ENCODE measurements at regions not wholly inside any gene's neighbourhood (a gene's known extent, or its start where the extent isn't known, plus 50 kb on each side); places are given as distances from the start of the nearest gene placed in this dataset.

GRCh38 chr2:117432746-117433145, 381.7 kb upstream of the DDX18 start:
- H3K9me3 ChIP-seq (ENCODE audit: control insufficient read depth in 4 of 4, low read length in 3 of 4), result no peaks in the 10 kb centered on the region
- 76% methylated on average over 4 of the region's 4 CpGs for WGBS
- no peak overlapping the region for H3K4me3 ChIP-seq (ENCODE audit: low read depth in 1 of 3, low read length in 3 of 3)
- no peaks in the 10 kb centered on the region for H3K36me3 ChIP-seq (ENCODE audit: control insufficient read depth in 4 of 4, insufficient read depth in 3 of 4, low read depth in 1 of 4, low read length in 3 of 4)
- no peak for TF ChIP-seq ZBTB33 (IDR thresholded peaks at IDR 0.05)
- TF ChIP-seq FOXA2 (IDR thresholded peaks at IDR 0.05), result no peak
- no peak for TF ChIP-seq RXRA (IDR thresholded peaks at IDR 0.05)
- no peak for TF ChIP-seq CTCF (IDR thresholded peaks at IDR 0.05; ENCODE audit: low read depth, low read length, missing input control)
- TF ChIP-seq ATF3 (IDR thresholded peaks at IDR 0.05), result no peak
- no peak for TF ChIP-seq YY1 (IDR thresholded peaks at IDR 0.05)
- TF ChIP-seq FOXA1 (IDR thresholded peaks at IDR 0.05), result no peak
- no peak for TF ChIP-seq MAX (IDR thresholded peaks at IDR 0.05)
- no peak for TF ChIP-seq JUND (IDR thresholded peaks at IDR 0.05)
- TF ChIP-seq HNF4A (conservative IDR thresholded peaks at IDR 0.05), result no peak
- TF ChIP-seq REST (IDR thresholded peaks at IDR 0.05), result no peak
- TF ChIP-seq SP1 (IDR thresholded peaks at IDR 0.05), result no peak
- TF ChIP-seq NR2F2 (IDR thresholded peaks at IDR 0.05), result no peak
- no peak for TF ChIP-seq GABPA (IDR thresholded peaks at IDR 0.05 in 1 of 2, conservative IDR thresholded peaks at IDR 0.05 in 1 of 2)
- no peak for TF ChIP-seq EGR1 (IDR thresholded peaks at IDR 0.05; ENCODE audit: low read depth in 2 of 2)
- TF ChIP-seq HNF4G (IDR thresholded peaks at IDR 0.05), result no peak
- no peak for TF ChIP-seq RAD21 (IDR thresholded peaks at IDR 0.05)
- H3K27ac ChIP-seq (ENCODE audit: low read depth in 1 of 2, low read length in 2 of 2), result no peak overlapping the region
- H3K27me3 ChIP-seq (ENCODE audit: control insufficient read depth in 4 of 4, insufficient read depth in 4 of 4, low read length in 3 of 4), result no peaks in the 10 kb centered on the region
- no peak overlapping the region for H3K9ac ChIP-seq (ENCODE audit: low read depth in 1 of 2, low read length in 2 of 2)
- DNase-seq (ENCODE audit: low spot score), result no peak
- no peaks in the 10 kb centered on the region for H3K4me1 ChIP-seq (ENCODE audit: control insufficient read depth in 4 of 4, insufficient read depth in 4 of 4, low read length in 3 of 4)

- DNase-seq (ENCODE audit: low spot score), result no peak
- Histone ChIP-seq H3K9ac (ENCODE audit: low read depth in 1 of 2, low read length in 2 of 2) (no peak overlapping the region), H3K4me3 (ENCODE audit: low read depth in 1 of 3, low read length in 3 of 3) (no peak overlapping the region), H3K27me3 (ENCODE audit: control insufficient read depth in 4 of 4, insufficient read depth in 4 of 4, low read length in 3 of 4) (no peaks in the 10 kb centered on the region), H3K27ac (ENCODE audit: low read depth in 1 of 2, low read length in 2 of 2) (no peak overlapping the region), H3K4me1 (ENCODE audit: control insufficient read depth in 4 of 4, insufficient read depth in 4 of 4, low read length in 3 of 4) (no peaks in the 10 kb centered on the region), H3K9me3 (ENCODE audit: control insufficient read depth in 4 of 4, low read length in 3 of 4) (no peaks in the 10 kb centered on the region), H3K36me3 (ENCODE audit: control insufficient read depth in 4 of 4, insufficient read depth in 3 of 4, low read depth in 1 of 4, low read length in 3 of 4) (no peaks in the 10 kb centered on the region)
- WGBS, result 60% methylated on average over 3 of the region's 3 CpGs
- TF ChIP-seq RXRA (IDR thresholded peaks at IDR 0.05) (no peak), JUND (IDR thresholded peaks at IDR 0.05) (no peak), NR2F2 (IDR thresholded peaks at IDR 0.05) (no peak), HNF4G (IDR thresholded peaks at IDR 0.05) (no peak), FOXA2 (IDR thresholded peaks at IDR 0.05) (no peak)
Observed at GRCh38 chr2:117436697-117437096, 377.8 kb upstream of the DDX18 start.

Measured in liver (tissue), 8 donors.